ENCODE measurements at regions not wholly inside any gene's neighbourhood (a gene's known extent, or its start where the extent isn't known, plus 50 kb on each side); places are given as distances from the start of the nearest gene placed in this dataset.

DNA sequence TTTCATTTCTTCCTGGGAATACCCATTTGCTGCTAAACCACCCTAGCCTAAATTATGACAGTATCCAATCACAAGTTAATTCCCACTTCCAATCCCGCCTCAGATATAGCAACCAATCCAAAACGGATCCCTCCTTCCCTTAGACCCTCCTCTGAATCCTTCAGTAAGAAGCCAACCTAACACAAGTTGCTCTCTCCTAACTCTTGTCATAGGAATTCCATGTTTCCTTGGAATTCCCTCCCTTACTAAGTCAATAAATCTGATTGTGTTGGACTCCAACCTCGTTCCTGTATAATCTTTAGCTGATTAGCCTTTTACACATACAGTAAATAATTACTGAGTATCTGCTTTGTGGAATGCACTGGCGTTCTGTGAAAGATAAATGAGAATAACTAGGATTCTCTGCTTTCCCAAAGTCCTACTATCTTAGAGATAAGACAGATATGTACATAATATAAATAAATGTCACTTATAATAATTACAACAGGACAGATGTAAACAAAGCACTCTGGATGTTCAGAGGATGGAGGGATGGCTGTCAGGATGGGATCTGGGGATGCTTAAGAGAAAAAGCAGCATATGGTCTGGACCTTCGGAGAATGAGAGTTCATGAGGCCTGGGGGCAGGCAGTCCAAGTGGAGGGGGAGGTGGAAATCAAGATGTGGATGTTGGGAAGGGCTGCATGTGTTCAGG, 185.8 kb upstream of the SOX5 start:
- Mint-ChIP-seq H3K27ac (ENCODE audit: unreplicated experiment) (no peak overlapping the region), H3K36me3 (ENCODE audit: insufficient read depth, unreplicated experiment) (no peaks in the 10 kb centered on the region), H3K4me1 (ENCODE audit: low read depth, unreplicated experiment) (no peaks in the 10 kb centered on the region), H3K27me3 (ENCODE audit: unreplicated experiment) (no peaks in the 10 kb centered on the region), H3K4me3 (ENCODE audit: low read depth, unreplicated experiment) (no peak overlapping the region), H3K9me3 (ENCODE audit: low read depth, unreplicated experiment) (peaks cover 3% of the 10 kb centered on the region)
- BruUV-seq (replicated peaks): no TSS peak
- intact Hi-C loops (cut with micrococcal nuclease; ENCODE audit: unreplicated experiment): no loop called here
- CTCF ChIA-PET: no interaction called here
- TF ChIP-seq, protein P1, sequence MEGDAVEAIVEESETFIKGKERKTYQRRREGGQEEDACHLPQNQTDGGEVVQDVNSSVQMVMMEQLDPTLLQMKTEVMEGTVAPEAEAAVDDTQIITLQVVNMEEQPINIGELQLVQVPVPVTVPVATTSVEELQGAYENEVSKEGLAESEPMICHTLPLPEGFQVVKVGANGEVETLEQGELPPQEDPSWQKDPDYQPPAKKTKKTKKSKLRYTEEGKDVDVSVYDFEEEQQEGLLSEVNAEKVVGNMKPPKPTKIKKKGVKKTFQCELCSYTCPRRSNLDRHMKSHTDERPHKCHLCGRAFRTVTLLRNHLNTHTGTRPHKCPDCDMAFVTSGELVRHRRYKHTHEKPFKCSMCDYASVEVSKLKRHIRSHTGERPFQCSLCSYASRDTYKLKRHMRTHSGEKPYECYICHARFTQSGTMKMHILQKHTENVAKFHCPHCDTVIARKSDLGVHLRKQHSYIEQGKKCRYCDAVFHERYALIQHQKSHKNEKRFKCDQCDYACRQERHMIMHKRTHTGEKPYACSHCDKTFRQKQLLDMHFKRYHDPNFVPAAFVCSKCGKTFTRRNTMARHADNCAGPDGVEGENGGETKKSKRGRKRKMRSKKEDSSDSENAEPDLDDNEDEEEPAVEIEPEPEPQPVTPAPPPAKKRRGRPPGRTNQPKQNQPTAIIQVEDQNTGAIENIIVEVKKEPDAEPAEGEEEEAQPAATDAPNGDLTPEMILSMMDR (IDR thresholded peaks at IDR 0.05; ENCODE audit: unreplicated experiment): no peak
- DNase-seq: no peak

DNA sequence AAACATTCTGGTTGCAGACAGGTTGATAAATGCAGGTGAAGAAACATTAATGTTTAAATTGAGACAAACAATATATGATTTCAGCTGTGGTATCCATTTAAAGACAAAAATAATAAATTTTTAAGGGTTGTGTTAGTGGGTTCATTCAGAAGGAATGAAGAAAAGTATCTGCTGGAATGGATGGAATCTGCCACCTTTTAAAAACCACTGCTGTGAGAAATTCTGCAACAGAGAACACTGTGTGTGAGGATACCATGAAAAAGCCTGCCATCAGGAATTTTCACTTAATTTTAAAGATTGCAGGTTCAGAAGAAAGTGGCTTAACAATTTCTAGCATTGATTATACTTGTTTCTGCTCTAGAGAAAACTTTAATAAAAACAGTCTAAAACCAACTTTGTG, 184.6 kb upstream of the SOX5 start:
- intact Hi-C loops (cut with micrococcal nuclease; ENCODE audit: unreplicated experiment): no loop called here
- Mint-ChIP-seq H3K27ac (ENCODE audit: unreplicated experiment) (no peak overlapping the region), H3K9me3 (ENCODE audit: low read depth, unreplicated experiment) (no peaks in the 10 kb centered on the region), H3K27me3 (ENCODE audit: unreplicated experiment) (no peaks in the 10 kb centered on the region), H3K36me3 (ENCODE audit: insufficient read depth, unreplicated experiment) (no peaks in the 10 kb centered on the region), H3K4me1 (ENCODE audit: low read depth, unreplicated experiment) (no peaks in the 10 kb centered on the region), H3K4me3 (ENCODE audit: low read depth, unreplicated experiment) (no peak overlapping the region)
- BruUV-seq (replicated peaks): no TSS peak
- no peak for DNase-seq
- CTCF ChIA-PET: no interaction called here
- TF ChIP-seq, protein P1 (IDR thresholded peaks at IDR 0.05; ENCODE audit: unreplicated experiment): no peak

DNA sequence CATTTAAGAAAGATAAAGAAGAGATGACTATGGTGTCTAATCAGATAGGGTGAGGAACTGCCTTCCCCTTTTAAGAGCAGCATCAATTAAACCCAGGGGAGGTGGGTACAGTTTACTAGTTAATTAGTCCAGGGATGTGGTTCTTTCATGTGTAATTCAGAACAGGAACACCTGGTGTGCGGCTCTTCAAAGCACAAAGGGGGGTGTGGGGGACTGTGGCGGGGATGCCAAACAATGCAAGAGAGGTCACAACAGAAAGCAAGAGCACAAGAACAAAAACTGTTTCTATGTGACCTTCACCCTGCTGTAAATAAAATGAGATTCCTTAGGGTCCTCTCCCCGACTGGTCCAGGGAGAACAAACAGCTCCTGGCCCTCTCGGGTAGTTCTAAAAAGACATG, 183.9 kb upstream of the SOX5 start:
- H3K27me3 Mint-ChIP-seq (ENCODE audit: unreplicated experiment): no peaks in the 10 kb centered on the region
- no peaks in the 10 kb centered on the region for H3K36me3 Mint-ChIP-seq (ENCODE audit: insufficient read depth, unreplicated experiment)
- no peaks in the 10 kb centered on the region for H3K9me3 Mint-ChIP-seq (ENCODE audit: low read depth, unreplicated experiment)
- no peaks in the 10 kb centered on the region for H3K4me1 Mint-ChIP-seq (ENCODE audit: low read depth, unreplicated experiment)
- CTCF ChIA-PET: no interaction called here
- H3K4me3 Mint-ChIP-seq (ENCODE audit: low read depth, unreplicated experiment): no peak overlapping the region
- DNase-seq: no peak
- intact Hi-C loops (cut with micrococcal nuclease; ENCODE audit: unreplicated experiment): no loop called here
- TF ChIP-seq, protein P1 (IDR thresholded peaks at IDR 0.05; ENCODE audit: unreplicated experiment): no peak
- BruUV-seq (replicated peaks): no TSS peak
- H3K27ac Mint-ChIP-seq (ENCODE audit: unreplicated experiment): no peak overlapping the region

DNA sequence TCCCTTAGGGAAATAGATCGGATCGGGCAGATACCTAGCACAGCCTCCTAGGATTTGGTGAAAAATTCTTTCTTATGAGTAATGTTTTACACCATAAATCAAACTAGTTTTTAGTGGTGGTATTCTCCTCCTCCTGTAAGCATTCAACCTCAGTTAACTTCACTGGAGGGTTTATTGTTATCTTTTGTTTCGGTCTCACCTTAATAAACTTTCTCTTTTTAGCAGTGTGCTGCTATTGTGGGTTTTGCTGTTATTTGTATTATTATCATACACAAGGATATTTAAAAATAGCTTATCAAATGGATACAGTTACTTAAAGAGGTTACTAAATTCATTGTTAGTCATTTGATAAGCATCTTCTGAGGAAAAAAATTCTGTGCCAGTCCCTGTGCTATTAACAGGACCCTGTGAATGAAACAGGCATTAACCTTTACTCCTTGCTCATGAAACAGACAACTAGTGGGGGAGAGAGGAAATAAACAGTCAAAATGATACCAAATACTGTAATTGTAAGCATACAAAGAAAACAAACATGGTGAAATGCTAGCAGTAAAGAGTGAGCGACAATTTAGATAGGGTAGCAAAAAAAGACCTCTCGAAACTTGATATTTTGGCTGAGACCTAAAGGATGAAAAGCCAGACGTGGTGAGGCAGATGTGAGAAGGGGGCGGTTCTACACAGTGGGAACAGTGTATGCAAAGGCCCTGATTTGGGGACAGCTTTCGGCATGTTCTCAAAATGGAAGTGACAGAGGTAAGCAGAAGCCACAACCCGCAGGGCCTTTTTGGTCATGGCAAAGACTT, 178.7 kb upstream of the SOX5 start:
- H3K4me1 Mint-ChIP-seq (ENCODE audit: low read depth, unreplicated experiment): no peaks in the 10 kb centered on the region
- no peak for DNase-seq
- H3K36me3 Mint-ChIP-seq (ENCODE audit: insufficient read depth, unreplicated experiment): no peaks in the 10 kb centered on the region
- no peak overlapping the region for H3K4me3 Mint-ChIP-seq (ENCODE audit: low read depth, unreplicated experiment)
- CTCF ChIA-PET: no interaction called here
- H3K9me3 Mint-ChIP-seq (ENCODE audit: low read depth, unreplicated experiment): no peaks in the 10 kb centered on the region
- no TSS peak for BruUV-seq (replicated peaks)
- TF ChIP-seq, protein P1 (IDR thresholded peaks at IDR 0.05; ENCODE audit: unreplicated experiment): no peak
- no peaks in the 10 kb centered on the region for H3K27me3 Mint-ChIP-seq (ENCODE audit: unreplicated experiment)
- H3K27ac Mint-ChIP-seq (ENCODE audit: unreplicated experiment): no peak overlapping the region
- intact Hi-C loops (cut with micrococcal nuclease; ENCODE audit: unreplicated experiment): no loop called here

Data from Calu3 (cell line).